ENCODE measurements at regions not wholly inside any gene's neighbourhood (a gene's known extent, or its start where the extent isn't known, plus 50 kb on each side); places are given as distances from the start of the nearest gene placed in this dataset.

- no peaks in the 10 kb centered on the region for H3K36me3 ChIP-seq
- intact Hi-C loops (cut with DNase I; ENCODE audit: low total_unique reads): no loop called here
- TF ChIP-seq, protein P1, sequence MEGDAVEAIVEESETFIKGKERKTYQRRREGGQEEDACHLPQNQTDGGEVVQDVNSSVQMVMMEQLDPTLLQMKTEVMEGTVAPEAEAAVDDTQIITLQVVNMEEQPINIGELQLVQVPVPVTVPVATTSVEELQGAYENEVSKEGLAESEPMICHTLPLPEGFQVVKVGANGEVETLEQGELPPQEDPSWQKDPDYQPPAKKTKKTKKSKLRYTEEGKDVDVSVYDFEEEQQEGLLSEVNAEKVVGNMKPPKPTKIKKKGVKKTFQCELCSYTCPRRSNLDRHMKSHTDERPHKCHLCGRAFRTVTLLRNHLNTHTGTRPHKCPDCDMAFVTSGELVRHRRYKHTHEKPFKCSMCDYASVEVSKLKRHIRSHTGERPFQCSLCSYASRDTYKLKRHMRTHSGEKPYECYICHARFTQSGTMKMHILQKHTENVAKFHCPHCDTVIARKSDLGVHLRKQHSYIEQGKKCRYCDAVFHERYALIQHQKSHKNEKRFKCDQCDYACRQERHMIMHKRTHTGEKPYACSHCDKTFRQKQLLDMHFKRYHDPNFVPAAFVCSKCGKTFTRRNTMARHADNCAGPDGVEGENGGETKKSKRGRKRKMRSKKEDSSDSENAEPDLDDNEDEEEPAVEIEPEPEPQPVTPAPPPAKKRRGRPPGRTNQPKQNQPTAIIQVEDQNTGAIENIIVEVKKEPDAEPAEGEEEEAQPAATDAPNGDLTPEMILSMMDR (IDR thresholded peaks at IDR 0.05): no peak
- no peak for TF ChIP-seq POLR2A (IDR thresholded peaks at IDR 0.05)
- H3K27me3 ChIP-seq: no peaks in the 10 kb centered on the region
- H3K27ac ChIP-seq: no peak overlapping the region
- DNase-seq: no peak
- no peaks in the 10 kb centered on the region for H3K4me1 ChIP-seq
- no peaks in the 10 kb centered on the region for H3K9me3 ChIP-seq
- H3K4me3 ChIP-seq: no peak overlapping the region
These were observed 179.8 kb downstream of the FOXD2 start for GRCh38 chr1:47617381-47618221.

GRCh38 chr1:47618222-47618720 is 180.4 kb downstream of the FOXD2 start:
- Histone ChIP-seq H3K9me3 (no peaks in the 10 kb centered on the region), H3K4me1 (no peaks in the 10 kb centered on the region), H3K4me3 (no peak overlapping the region), H3K36me3 (no peaks in the 10 kb centered on the region), H3K27ac (no peak overlapping the region), H3K27me3 (no peaks in the 10 kb centered on the region)
- DNase-seq: no peak
- TF ChIP-seq POLR2A (IDR thresholded peaks at IDR 0.05): no peak
- TF ChIP-seq, protein P1 (IDR thresholded peaks at IDR 0.05): no peak
- intact Hi-C loops (cut with DNase I; ENCODE audit: low total_unique reads): no loop called here

GRCh38 chr1:47618830-47619229 is 181.0 kb downstream of the FOXD2 start:
- Histone ChIP-seq H3K4me1 (no peaks in the 10 kb centered on the region), H3K36me3 (no peaks in the 10 kb centered on the region), H3K27ac (no peak overlapping the region), H3K4me3 (no peak overlapping the region), H3K27me3 (no peaks in the 10 kb centered on the region), H3K9me3 (no peaks in the 10 kb centered on the region)
- no peak for DNase-seq
- intact Hi-C loops (cut with DNase I; ENCODE audit: low total_unique reads): no loop called here
- TF ChIP-seq POLR2A (IDR thresholded peaks at IDR 0.05): no peak
- TF ChIP-seq, protein P1 (IDR thresholded peaks at IDR 0.05): no peak

DNA sequence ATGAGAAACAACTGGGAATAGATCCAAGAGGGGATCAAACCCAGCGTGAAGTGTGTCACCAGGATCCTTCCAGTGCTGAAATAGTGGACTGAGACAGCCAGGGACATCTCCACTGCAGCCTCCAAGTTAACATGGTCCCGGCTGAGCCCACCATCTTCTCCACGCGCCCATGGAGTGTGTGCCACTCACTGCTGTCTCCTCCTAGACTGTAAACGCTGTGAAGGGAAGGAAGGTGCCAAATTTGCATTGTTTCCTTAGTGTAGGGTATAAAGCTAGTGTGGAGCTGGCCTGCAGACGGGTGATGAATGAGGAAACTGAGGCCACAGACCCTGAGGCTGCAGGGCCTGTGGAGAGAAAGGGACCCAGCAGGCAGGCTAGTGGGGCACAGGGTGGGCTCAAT is 183.6 kb downstream of the FOXD2 start:
- Histone ChIP-seq H3K4me1 (no peaks in the 10 kb centered on the region), H3K36me3 (no peaks in the 10 kb centered on the region), H3K4me3 (no peak overlapping the region), H3K9me3 (no peaks in the 10 kb centered on the region), H3K27ac (no peak overlapping the region), H3K27me3 (no peaks in the 10 kb centered on the region)
- DNase-seq: no peak
- intact Hi-C loops (cut with DNase I; ENCODE audit: low total_unique reads): no loop called here
- TF ChIP-seq, protein P1 (IDR thresholded peaks at IDR 0.05): no peak
- no peak for TF ChIP-seq POLR2A (IDR thresholded peaks at IDR 0.05)

DNA sequence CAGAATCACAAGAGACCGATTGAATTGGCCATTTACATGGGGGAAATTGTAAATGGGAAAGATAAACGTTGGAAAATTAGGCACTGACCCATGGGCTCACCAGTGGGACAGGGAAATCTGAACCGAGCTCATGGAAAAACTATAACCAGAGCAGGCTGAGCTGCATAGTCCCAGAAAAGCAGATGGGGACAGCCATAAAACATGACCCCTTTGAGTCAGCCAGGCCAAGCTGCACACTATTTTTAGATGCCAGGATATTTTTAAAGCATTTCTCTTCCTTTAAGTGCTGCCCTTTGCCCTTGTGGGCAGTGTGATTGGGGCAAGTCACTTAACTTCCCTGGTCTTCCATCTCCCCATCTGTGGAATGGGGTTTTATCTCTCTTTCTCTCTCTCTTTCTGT is 184.1 kb downstream of the FOXD2 start:
- no peak overlapping the region for H3K4me3 ChIP-seq
- H3K36me3 ChIP-seq: no peaks in the 10 kb centered on the region
- intact Hi-C loops (cut with DNase I; ENCODE audit: low total_unique reads): no loop called here
- no peak overlapping the region for H3K27ac ChIP-seq
- no peaks in the 10 kb centered on the region for H3K4me1 ChIP-seq
- no peaks in the 10 kb centered on the region for H3K9me3 ChIP-seq
- TF ChIP-seq, protein P1 (IDR thresholded peaks at IDR 0.05): no peak
- TF ChIP-seq POLR2A (IDR thresholded peaks at IDR 0.05): no peak
- DNase-seq: no peak
- H3K27me3 ChIP-seq: no peaks in the 10 kb centered on the region

All from uterus (tissue), 3 donors.